Right lobe of liver (tissue), 6 donors: ENCODE measurements at regions not wholly inside any gene's neighbourhood (a gene's known extent, or its start where the extent isn't known, plus 50 kb on each side); places are given as distances from the start of the nearest gene placed in this dataset.

Source experiments
- ATAC-seq, 4 donors: fragments of 200-7000 bp; cut with Tn5 transposase; one replicate each; pipeline ENCODE4 v1.9.1; 2020; ENCODE audit warnings: mild to moderate bottlenecking in 4 of 4, moderate library complexity in 4 of 4
- DNase-seq, 3 donors: peaks; one replicate each; pipeline ENCODE4 v3.0.0-alpha.2; 2020
- H3K27ac ChIP-seq, 3 donors: fragments of 200-600 bp; one replicate each; pipeline ENCODE4 v1.8.0; 2022
- H3K27me3 ChIP-seq, 2 donors: fragments of 200-600 bp; one replicate each; pipeline ENCODE4 v1.8.0; 2022
- H3K36me3 ChIP-seq, 4 donors: fragments of 200-600 bp; sonication (generic) in 1 of 4; one replicate each; pipeline versions ENCODE4 v1.5.1 to v1.8.0; 2017 to 2022; ENCODE audit warnings: control low read depth in 1 of 4
- H3K4me1 ChIP-seq, 4 donors: fragments of 200-600 bp; sonication (generic) in 1 of 4; one replicate each; pipeline versions ENCODE4 v1.5.1 to v1.8.0; 2017 to 2022; ENCODE audit warnings: control low read depth in 1 of 4
- H3K4me3 ChIP-seq, 3 donors: fragments of 200-600 bp; one replicate each; pipeline ENCODE4 v1.8.0; 2022
- H3K9me3 ChIP-seq, 4 donors: fragments of 200-600 bp; sonication (generic) in 1 of 4; one replicate each; pipeline versions ENCODE4 v1.5.1 to v1.8.0; 2017 to 2022; ENCODE audit warnings: control low read depth in 1 of 4
- POLR2A ChIP-seq: fragments of 450-650 bp; IDR thresholded peaks from one replicate; pipeline ENCODE4 v1.6.1; 2017; ENCODE audit warnings: antibody characterized with exemption, mild to moderate bottlenecking
- WGBS: methylation state at CpG from one replicate; pipeline ENCODE4 v1.1.6; 2018; ENCODE audit warnings: low coverage, low lambda C conversion rate; ENCODE audit not compliant: insufficient coverage; ENCODE audit errors: missing lambda C conversion rate; 5-methylcytosine and 5-hydroxymethylcytosine counted together
- intact Hi-C, 2 donors: fragments of 100-400 bp; cut with DNase I; formaldehyde crosslinking; loops; one replicate each; pipeline versions ENCODE4 v1.11.2 to v1.14.1; 2022
- TF ChIP-seq, protein P1 (sequence below), 4 donors: fragments of 200-600 bp in 3 of 4; fragments of 450-650 bp in 1 of 4; IDR thresholded peaks; one replicate each; pipeline versions ENCODE4 v1.5.1 to v1.8.0; 2016 to 2022; ENCODE audit warnings: antibody characterized with exemption in 4 of 4, mild to moderate bottlenecking in 2 of 4
- donor health status: DM: no; HTN: yes; CAD: no.
- donor health status: DM: no; HTN: no; CAD: no.
- donor health status: DM: no; HTN: no; CAD: no.
- donor health status: DM: no; HTN: yes; CAD: no.
- donor health status: DM: no; HTN: yes; CAD: no.

DNA sequence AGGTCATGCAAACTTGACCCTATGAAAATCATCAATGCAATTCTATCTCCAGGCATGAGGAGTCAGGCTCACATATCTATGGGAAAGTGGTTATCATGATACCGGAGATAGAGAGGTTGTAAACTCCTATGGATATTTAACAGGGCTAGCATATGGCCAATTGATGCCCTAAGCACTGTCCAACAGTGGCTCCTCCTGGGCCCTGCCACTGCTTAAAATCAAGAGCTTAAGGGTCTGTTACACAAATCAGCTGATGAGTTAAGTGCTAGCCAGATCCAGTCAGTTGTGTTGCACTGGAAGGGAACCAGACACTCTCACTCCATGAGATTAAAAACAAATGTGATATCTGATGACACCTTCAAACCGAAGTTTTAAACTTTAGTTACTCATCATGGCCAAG lies 337.6 kb downstream of the STIM2 start:
- Histone ChIP-seq H3K36me3 (no peaks in the 10 kb centered on the region), H3K9me3 (no peaks in the 10 kb centered on the region), H3K27ac (no peak overlapping the region), H3K4me1 (no peaks in the 10 kb centered on the region), H3K27me3 (no peaks in the 10 kb centered on the region), H3K4me3 (no peak overlapping the region)
- ATAC-seq, result no peak
- intact Hi-C loops, result no loop called here
- WGBS, result 19% methylated on average over 2 of the region's 2 CpGs
- no peak for DNase-seq
- TF ChIP-seq, protein P1, sequence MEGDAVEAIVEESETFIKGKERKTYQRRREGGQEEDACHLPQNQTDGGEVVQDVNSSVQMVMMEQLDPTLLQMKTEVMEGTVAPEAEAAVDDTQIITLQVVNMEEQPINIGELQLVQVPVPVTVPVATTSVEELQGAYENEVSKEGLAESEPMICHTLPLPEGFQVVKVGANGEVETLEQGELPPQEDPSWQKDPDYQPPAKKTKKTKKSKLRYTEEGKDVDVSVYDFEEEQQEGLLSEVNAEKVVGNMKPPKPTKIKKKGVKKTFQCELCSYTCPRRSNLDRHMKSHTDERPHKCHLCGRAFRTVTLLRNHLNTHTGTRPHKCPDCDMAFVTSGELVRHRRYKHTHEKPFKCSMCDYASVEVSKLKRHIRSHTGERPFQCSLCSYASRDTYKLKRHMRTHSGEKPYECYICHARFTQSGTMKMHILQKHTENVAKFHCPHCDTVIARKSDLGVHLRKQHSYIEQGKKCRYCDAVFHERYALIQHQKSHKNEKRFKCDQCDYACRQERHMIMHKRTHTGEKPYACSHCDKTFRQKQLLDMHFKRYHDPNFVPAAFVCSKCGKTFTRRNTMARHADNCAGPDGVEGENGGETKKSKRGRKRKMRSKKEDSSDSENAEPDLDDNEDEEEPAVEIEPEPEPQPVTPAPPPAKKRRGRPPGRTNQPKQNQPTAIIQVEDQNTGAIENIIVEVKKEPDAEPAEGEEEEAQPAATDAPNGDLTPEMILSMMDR (IDR thresholded peaks at IDR 0.05), result no peak
- no peak for TF ChIP-seq POLR2A

DNA sequence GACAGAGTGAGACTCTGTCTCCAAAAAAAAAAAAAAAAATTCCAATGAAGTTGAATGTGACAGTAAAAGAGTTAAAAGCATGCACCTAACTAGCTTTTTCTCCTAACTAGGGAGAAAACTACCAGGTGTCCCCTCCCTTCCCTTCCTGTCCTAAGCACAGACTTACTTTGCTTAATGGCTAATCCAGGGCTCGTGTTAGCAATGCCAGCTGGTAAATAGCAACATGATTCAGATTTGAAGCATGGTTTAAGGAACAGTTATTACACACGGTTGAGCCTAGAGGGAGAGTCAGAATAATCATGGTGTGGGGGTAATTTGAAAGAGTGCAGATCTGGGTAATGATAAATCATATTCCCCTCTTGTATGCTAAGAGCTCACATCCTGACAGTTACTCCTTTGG lies 338.3 kb downstream of the STIM2 start:
- ATAC-seq, result no peak
- WGBS, result 49% methylated on average over 2 of the region's 2 CpGs
- no peaks in the 10 kb centered on the region for H3K4me1 ChIP-seq
- no peaks in the 10 kb centered on the region for H3K36me3 ChIP-seq
- H3K27ac ChIP-seq, result no peak overlapping the region
- no peak overlapping the region for H3K4me3 ChIP-seq
- H3K9me3 ChIP-seq, result no peaks in the 10 kb centered on the region
- H3K27me3 ChIP-seq, result no peaks in the 10 kb centered on the region
- no peak for DNase-seq
- TF ChIP-seq POLR2A, result no peak
- TF ChIP-seq, protein P1 (IDR thresholded peaks at IDR 0.05), result no peak
- intact Hi-C loops, result no loop called here

DNA sequence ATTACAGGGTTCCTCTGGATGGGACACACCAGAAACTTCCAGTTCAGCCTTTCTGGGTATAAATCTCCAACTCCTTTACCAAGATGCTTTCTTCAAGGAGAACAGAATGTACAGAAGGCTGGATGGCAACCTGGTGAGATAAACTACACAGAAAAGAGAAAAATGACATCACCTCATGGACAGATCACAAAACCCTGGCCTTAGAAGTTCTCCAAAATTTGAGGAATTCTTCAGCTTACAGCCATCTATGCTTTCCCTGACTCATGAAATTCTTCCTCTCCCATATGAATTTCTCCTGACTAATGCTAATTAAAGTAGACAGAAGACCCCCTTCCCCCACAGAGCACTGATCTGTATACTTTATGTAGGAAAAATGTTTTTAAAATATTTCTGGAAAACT lies 345.4 kb downstream of the STIM2 start:
- TF ChIP-seq, protein P1 (IDR thresholded peaks at IDR 0.05), result no peak
- H3K36me3 ChIP-seq, result no peaks in the 10 kb centered on the region
- H3K9me3 ChIP-seq, result no peaks in the 10 kb centered on the region
- intact Hi-C loops, result no loop called here
- H3K4me1 ChIP-seq, result no peaks in the 10 kb centered on the region
- H3K4me3 ChIP-seq, result no peak overlapping the region
- H3K27ac ChIP-seq, result no peak overlapping the region
- no peak for DNase-seq
- no peak for ATAC-seq
- H3K27me3 ChIP-seq, result no peaks in the 10 kb centered on the region

DNA sequence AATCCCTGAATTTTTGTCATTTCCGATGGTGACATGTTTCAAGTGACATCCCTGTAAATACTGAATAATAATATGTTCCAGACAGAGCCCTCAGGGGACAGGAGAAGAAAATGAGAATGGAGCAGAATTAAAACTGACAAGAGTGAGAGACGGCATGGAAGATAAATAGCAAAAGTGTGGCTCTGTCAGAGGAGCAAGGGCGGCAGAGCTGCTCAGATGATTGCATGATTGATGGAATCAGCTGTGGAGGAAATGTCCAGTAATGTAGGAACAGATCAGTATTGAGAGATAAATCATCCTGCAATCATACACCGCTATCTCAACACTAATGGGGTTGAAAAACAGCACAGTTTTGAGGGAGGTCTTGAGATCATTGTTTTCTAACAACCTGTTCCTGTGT lies 350.3 kb downstream of the STIM2 start:
- Histone ChIP-seq H3K27ac (no peak overlapping the region), H3K4me3 (no peak overlapping the region), H3K27me3 (no peaks in the 10 kb centered on the region), H3K4me1 (no peaks in the 10 kb centered on the region), H3K9me3 (no peaks in the 10 kb centered on the region), H3K36me3 (no peaks in the 10 kb centered on the region)
- intact Hi-C loops, result no loop called here
- no peak for TF ChIP-seq POLR2A
- TF ChIP-seq, protein P1 (IDR thresholded peaks at IDR 0.05), result no peak
- WGBS, result 45% methylated on average over 4 of the region's 4 CpGs
- ATAC-seq (no peak), DNase-seq (no peak)

DNA sequence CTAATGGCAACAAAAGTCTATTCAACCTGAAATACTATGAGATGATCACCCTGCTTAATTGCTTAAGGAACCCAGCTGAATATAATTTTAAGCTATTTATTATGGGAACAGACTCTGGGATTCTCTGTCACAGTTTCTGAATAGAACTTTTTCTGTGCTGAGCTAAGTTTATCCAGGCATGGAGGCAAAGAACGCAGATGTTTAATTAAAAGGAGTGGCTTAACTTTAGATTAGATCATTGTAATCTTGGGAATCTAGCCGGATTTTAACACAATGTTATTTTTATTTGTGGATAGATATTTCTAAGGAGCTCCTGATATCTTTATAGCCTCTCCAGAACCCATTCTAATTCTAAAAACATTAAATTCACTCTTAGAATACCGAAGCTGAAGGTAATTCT lies 353.4 kb downstream of the STIM2 start:
- 55% methylated on average over 3 of the region's 3 CpGs for WGBS
- Histone ChIP-seq H3K9me3 (no peaks in the 10 kb centered on the region), H3K27ac (no peak overlapping the region), H3K4me1 (no peaks in the 10 kb centered on the region), H3K27me3 (no peaks in the 10 kb centered on the region), H3K36me3 (no peaks in the 10 kb centered on the region), H3K4me3 (no peak overlapping the region)
- intact Hi-C loops, result no loop called here
- ATAC-seq (no peak), DNase-seq (no peak)
- no peak for TF ChIP-seq POLR2A
- TF ChIP-seq, protein P1 (IDR thresholded peaks at IDR 0.05), result no peak
